Heart left ventricle (tissue), 16 donors: ENCODE measurements at regions not wholly inside any gene's neighbourhood (a gene's known extent, or its start where the extent isn't known, plus 50 kb on each side); places are given as distances from the start of the nearest gene placed in this dataset.
"Not testable (repeated sequence)": the region's sequence is repeated elsewhere in the genome, so short reads cannot be mapped to it uniquely, and the experiment has no call there.

Source experiments
- ATAC-seq, 4 donors: fragments of 200-7000 bp; cut with Tn5 transposase; one replicate each; pipeline ENCODE4 v1.9.1; 2020 to 2022; ENCODE audit warnings: moderate library complexity in 4 of 4, mild to moderate bottlenecking in 3 of 4, moderate number of reproducible peaks in 1 of 4
- DNase-seq, 5 donors: peaks; one replicate each; pipeline ENCODE4 v3.0.0-alpha.2; 2020
- H3K27ac ChIP-seq, 12 donors: fragments of 200-600 bp; sonication (generic) in 4 of 12; one replicate each; pipeline versions ENCODE4 v1.5.0 to v1.8.0; 2016 to 2022; ENCODE audit warnings: mild to moderate bottlenecking in 2 of 12
- H3K27me3 ChIP-seq, 9 donors: fragments of 200-600 bp; sonication (generic) in 2 of 9; one replicate each; pipeline versions ENCODE4 v1.5.1 to v1.8.0; 2016 to 2022; ENCODE audit warnings: mild to moderate bottlenecking in 3 of 9
- H3K36me3 ChIP-seq, 9 donors: fragments of 200-600 bp; sonication (generic) in 2 of 9; one replicate each; pipeline versions ENCODE4 v1.5.0 to v1.8.0; 2018 to 2022; ENCODE audit warnings: mild to moderate bottlenecking in 2 of 9
- H3K4me1 ChIP-seq, 12 donors: fragments of 200-600 bp; sonication (generic) in 4 of 12; one replicate each; pipeline versions ENCODE4 v1.5.0 to v1.8.0; 2016 to 2022; ENCODE audit warnings: mild to moderate bottlenecking in 3 of 12
- H3K4me3 ChIP-seq, 12 donors: fragments of 200-600 bp; sonication (generic) in 4 of 12; one replicate each; pipeline versions ENCODE4 v1.5.0 to v1.8.0; 2017 to 2022; ENCODE audit warnings: mild to moderate bottlenecking in 9 of 12, moderate library complexity in 4 of 12
- H3K9me3 ChIP-seq, 12 donors: fragments of 200-600 bp; sonication (generic) in 4 of 12; one replicate each; pipeline versions ENCODE4 v1.5.0 to v1.8.0; 2016 to 2022; ENCODE audit warnings: mild to moderate bottlenecking in 1 of 12
- WGBS, 4 donors: extraction: QIAGEN DNeasy Blood & Tissue Kit in 2 of 4; methylation state at CpG; one replicate each; pipeline versions ENCODE4 v1.1.5 to v1.1.7; 2013 to 2018; 5-methylcytosine and 5-hydroxymethylcytosine counted together
- intact Hi-C, 10 donors: fragments of 100-400 bp; cut with DNase I; formaldehyde crosslinking; loops; one replicate each; pipeline versions ENCODE4 v1.11.1 to v1.14.2; 2022
- donor health status: ischemic (EF 13 %, LVEDD 7.1; RV severe dilation, severe dysfunction).
- donor health status: healthy with polysubstance abuse.
- donor health status: DM: no; HTN: yes; CAD: no.
- donor health status: DM: no; HTN: no; CAD: no.
- donor health status: ischemic (EF 25% LVEDD 6.9; RV normal size, moderate dysfunction).
- donor health status: ischemic (EF 25% LVEDD 5.7; RV mildly dilated, moderate dysfunction).
- donor health status: healthy.
- donor health status: DM: yes; HTN: yes; CAD: no.
- donor health status: ischemic (EF 35%, LVEDD 5.7; RV mildly dilated, moderate dysfunction).
- donor health status: nonischemic (EF 11% LVEDD 7.7; RV severe dilation, severe dysfunction).
- donor health status: DM: yes; HTN: yes; CAD: no.
- donor health status: PGD.
- donor health status: ischemic (EF 29% LVEDD 5.4; RV normal size, mild dysfunction).
- donor health status: nonischemic (EF 23%, LVEDD 6.1; RV moderate dilation, normal function).

DNA sequence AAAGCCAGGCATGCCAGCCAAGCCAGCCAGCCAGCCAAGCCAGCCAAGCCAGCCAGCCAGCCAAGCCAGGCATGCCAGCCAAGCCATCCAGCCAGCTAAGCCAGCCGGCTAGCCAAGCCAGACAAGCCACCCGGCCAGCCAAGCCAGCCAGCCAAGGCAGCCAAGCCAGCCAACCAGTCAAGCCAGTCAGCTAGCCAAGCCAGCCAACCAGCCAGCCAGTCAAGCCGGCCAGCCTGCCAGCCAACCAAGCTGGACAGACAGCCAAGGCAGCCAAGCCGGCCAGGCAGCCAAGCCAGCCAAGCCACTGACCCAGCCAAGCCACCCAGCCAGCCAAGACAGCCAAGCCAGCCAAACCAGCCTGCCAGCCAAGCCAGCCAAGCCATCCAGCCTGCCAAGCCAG, 326.9 kb upstream of the PLGLB2 start:
- intact Hi-C loops, H3K9me3 ChIP-seq, H3K27me3 ChIP-seq, H3K36me3 ChIP-seq, DNase-seq, H3K27ac ChIP-seq, ATAC-seq, H3K4me1 ChIP-seq, H3K4me3 ChIP-seq: not testable (repeated sequence)
- WGBS, 4 donors = 94 to 95% methylated on average over 4 of the region's 4 CpGs; no CpG with 5 or more reads in 2 of the 4 donors

DNA sequence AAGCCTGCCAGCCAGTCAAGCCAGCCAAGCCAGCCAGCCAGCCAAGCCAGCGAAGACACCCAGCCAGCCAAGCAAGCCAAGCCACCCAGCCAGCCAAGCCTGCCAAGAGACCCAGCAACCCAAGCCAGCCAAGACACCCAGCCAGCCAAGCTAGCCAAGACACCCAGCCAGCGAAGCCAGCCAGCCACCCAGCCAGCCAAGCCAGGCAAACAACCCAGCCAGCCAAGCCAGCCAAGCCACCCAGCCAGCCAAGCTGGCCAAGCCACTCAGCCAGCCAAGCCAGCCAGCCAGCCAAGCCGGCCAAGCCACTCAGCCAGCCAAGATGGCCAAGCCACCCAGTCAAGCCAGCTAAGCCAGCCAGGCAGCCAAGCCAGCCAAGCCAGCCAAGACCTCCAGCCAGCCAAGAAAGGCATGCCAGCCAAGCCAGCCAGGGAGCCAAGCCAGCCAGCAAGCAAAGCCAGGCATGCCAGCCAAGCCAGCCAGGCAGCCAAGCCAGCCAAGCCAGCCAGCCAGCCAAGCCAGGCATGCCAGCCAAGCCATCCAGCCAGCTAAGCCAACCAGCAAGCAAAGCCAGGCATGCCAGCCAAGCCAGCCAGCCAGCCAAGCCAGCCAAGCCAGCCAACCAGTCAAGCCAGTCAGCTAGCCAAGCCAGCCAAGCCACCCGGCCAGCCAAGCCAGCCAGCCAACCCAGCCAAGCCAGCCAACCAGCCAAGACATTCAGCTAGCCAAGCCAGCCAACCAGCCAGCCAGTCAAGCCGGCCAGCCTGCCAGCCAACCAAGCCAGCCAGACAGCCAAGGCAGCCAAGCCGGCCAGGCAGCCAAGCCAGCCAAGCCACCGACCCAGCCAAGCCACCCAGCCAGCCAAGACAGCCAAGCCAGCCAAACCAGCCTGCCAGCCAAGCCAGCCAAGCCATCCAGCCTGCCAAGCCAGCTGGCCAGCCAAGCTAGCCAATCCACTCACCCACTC, 323.8 kb upstream of the PLGLB2 start:
- ATAC-seq, H3K4me3 ChIP-seq, DNase-seq, intact Hi-C loops, H3K9me3 ChIP-seq, H3K27me3 ChIP-seq, H3K27ac ChIP-seq, H3K36me3 ChIP-seq, H3K4me1 ChIP-seq: not testable (repeated sequence)
- WGBS, 4 donors = 79 to 90% (median 84%) methylated on average over 5 to 6 of the region's 7 CpGs

- H3K9me3 ChIP-seq, H3K27me3 ChIP-seq, ATAC-seq, DNase-seq, H3K4me3 ChIP-seq, intact Hi-C loops, H3K36me3 ChIP-seq, H3K4me1 ChIP-seq, H3K27ac ChIP-seq: not testable (repeated sequence)
- WGBS, 4 donors = 100% methylated on average over 1 of the region's 1 CpG; no CpG with 5 or more reads in 3 of the 4 donors
Observed at GRCh38 chr2:87424763-87425154, 323.1 kb upstream of the PLGLB2 start.

DNA sequence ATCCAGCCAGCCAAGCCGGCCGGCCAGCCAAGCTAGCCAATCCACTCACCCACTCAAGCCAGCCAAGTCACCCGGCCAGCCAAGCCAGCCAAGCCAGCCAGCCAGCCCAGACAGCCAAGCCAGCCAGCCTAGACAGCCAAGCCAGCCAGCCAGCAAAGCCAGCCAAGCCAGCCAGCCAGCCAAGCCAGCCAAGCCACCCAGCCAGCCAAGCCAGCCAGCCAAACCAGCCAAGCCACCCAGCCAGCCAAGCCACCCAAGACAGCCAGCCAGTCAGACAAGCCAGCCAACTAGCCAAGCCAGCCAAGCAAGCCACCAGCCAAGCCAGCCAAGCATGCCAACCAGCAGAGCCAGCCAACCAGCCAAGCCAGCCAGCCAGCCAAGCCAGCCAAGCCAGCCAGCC, 322.7 kb upstream of the PLGLB2 start:
- 44 to 89% (median 67%) methylated on average over 3 of the region's 3 CpGs for WGBS, 4 donors
- H3K36me3 ChIP-seq, intact Hi-C loops, DNase-seq, ATAC-seq, H3K4me1 ChIP-seq, H3K4me3 ChIP-seq, H3K9me3 ChIP-seq, H3K27ac ChIP-seq, H3K27me3 ChIP-seq: not testable (repeated sequence)

DNA sequence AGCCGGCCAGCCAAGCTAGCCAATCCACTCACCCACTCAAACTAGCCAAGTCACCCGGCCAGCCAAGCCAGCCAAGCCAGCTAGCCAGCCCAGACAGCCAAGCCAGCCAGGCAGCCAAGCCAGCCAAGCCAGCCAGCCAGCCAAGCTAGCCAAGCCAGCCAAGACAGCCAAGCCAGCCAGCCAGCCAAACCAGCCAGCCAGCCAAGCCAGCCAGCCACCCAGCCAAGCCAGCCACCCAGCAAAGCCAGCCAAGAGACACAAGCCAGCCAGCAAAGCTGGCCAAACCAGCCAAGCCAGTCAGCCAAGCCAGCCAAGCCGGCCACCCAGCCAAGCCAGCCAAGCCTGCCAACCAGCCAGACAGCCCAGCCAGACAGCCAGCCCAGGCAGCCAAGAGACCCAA, 322.2 kb upstream of the PLGLB2 start:
- H3K4me1 ChIP-seq, DNase-seq, H3K27ac ChIP-seq, ATAC-seq, H3K27me3 ChIP-seq, H3K9me3 ChIP-seq, H3K4me3 ChIP-seq, intact Hi-C loops, H3K36me3 ChIP-seq: not testable (repeated sequence)
- WGBS, 4 donors = 89 to 100% (median 99%) methylated on average over 1 to 3 of the region's 3 CpGs; no CpG with 5 or more reads in 1 of the 4 donors

DNA sequence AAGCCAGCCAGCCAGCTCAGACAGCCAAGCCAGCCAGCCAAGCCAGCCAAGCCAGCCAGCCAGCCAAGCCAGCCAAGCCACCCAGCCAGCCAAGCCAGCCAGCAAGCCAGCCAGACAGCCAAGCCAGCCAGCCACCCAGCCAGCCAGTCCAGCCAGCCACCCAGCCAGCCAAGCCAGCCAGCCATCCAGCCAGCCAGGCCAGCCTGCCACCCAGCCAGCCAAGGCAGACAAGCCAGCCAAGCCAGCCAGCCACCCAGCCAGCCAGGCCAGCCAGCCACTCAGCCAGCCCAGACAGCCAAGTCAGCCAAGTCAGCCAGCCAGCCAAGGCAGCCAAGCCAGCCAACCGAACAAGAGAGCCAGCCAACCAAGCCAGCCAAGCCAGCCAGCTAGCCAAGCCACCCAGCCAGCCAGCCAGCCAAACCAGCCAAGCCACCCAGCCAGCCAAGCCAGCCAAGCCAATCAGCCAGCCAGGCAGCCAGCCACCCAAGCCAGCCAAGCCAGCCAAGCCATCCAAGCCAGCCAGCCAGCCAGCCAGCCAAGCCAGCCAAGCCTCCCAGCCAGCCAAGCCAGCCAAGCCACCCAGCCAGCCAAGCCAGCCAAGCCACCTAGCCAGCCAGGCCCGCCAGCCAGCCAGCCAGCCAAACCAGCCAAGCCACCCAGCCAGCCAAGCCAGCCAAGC, 319.3 kb upstream of the PLGLB2 start:
- H3K36me3 ChIP-seq, intact Hi-C loops, H3K27me3 ChIP-seq, ATAC-seq, H3K9me3 ChIP-seq, H3K4me3 ChIP-seq, H3K4me1 ChIP-seq, H3K27ac ChIP-seq: not testable (repeated sequence)
- 82 to 92% (median 87%) methylated on average over 2 of the region's 2 CpGs; no CpG with 5 or more reads in 1 of the 4 donors for WGBS, 4 donors
- peak in 2 of 5 donors; percentile 25 to 60 for DNase-seq

DNA sequence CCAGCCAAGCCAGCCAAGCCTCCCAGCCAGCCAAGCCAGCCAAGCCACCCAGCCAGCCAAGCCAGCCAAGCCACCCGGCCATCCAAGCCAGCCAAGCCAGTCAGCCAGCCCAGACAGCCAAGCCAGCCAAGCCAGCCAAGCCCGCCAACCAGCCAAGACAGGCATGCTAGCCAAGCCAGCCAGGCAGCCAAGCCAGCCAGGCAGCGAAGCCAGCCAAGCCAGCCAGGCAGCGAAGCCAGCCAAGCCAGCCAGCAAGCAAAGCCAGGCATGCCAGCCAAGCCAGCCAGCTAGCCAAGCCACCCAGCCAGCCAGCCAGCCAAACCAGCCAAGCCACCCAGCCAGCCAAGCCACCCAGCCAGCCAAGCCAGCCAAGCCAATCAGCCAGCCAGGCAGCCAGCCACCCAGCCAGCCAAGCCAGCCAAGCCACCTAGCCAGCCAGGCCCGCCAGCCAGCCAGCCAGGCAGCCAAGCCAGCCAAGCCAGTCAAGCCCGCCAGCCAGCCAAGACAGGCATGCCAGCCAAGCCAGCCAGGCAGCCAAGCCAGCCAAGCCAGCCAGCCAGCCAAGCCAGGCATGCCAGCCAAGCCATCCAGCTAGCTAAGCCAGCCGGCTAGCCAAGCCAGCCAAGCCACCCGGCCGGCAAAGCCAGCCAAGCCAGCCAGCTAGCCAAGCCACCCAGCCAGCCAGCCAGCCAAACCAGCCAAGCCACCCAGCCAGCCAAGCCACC, 318.5 kb upstream of the PLGLB2 start:
- H3K4me1 ChIP-seq, H3K27ac ChIP-seq, DNase-seq, ATAC-seq, intact Hi-C loops, H3K9me3 ChIP-seq, H3K4me3 ChIP-seq, H3K27me3 ChIP-seq, H3K36me3 ChIP-seq: not testable (repeated sequence)
- WGBS, 4 donors = 68 to 93% (median 80%) methylated on average over 3 to 8 of the region's 9 CpGs

DNA sequence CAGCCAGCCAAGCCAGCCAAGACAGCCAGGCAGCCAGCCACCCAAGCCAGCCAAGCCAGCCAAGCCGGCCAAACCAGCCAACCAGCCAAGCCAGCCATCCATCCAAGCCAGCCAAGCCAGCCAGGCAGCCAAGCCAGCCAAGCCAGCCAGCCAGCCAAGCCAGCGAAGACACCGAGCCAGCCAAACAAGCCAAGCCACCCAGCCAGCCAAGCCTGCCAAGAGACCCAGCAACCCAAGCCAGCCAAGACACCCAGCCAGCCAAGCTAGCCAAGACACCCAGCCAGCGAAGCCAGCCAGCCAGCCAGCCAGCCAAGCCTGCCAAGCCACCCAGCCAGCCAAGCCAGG, 318.0 kb upstream of the PLGLB2 start:
- H3K4me1 ChIP-seq, ATAC-seq, DNase-seq, H3K9me3 ChIP-seq, H3K27ac ChIP-seq, H3K4me3 ChIP-seq, H3K36me3 ChIP-seq, H3K27me3 ChIP-seq, intact Hi-C loops: not testable (repeated sequence)
- WGBS, 4 donors = 80 to 100% (median 95%) methylated on average over 2 to 3 of the region's 4 CpGs

- H3K27me3 ChIP-seq, H3K4me3 ChIP-seq, H3K36me3 ChIP-seq, ATAC-seq, intact Hi-C loops, H3K4me1 ChIP-seq, DNase-seq, H3K9me3 ChIP-seq, H3K27ac ChIP-seq: not testable (repeated sequence)
- 50 to 60% methylated on average over 1 to 2 of the region's 2 CpGs; no CpG with 5 or more reads in 2 of the 4 donors for WGBS, 4 donors
Observed at GRCh38 chr2:87431051-87431450, 316.8 kb upstream of the PLGLB2 start.

DNA sequence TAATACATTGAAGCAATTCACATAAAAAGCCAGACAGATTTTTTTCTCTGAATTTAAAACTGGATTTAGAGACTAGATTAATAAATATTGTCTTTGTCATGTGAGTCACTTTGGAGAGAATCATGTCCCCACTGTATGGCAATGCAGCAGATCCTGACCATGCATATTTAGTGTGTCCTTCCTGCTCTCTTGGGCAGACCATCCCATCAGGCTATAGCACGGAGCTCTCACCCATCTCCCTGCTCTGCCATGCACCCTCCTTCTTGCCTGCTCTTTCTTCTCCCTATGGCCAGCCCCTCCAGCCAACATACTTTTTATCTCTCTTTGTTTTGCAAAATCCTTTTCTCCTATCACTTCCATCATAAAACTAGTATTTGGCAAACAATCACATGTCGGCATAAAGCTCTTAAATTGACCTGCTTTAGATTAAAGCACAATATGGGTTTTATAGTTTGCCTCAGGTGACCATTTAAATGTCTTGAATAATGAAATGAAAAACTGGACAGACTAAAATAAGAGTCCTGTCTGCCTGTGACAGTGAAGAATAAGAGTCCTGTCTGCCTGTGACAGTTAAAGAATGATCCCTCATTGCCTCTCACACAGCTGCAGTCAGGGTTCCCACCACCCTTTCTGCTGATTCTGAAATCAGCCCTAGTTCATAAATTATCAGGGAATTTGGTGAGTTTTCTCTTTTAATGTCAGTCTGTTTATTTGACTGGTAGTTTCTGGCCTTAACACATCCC, 315.0 kb upstream of the PLGLB2 start:
- intact Hi-C loops, H3K36me3 ChIP-seq, H3K27me3 ChIP-seq, DNase-seq, ATAC-seq, H3K9me3 ChIP-seq, H3K27ac ChIP-seq, H3K4me1 ChIP-seq, H3K4me3 ChIP-seq: not testable (repeated sequence)
- 71 to 93% (median 82%) methylated on average over 1 of the region's 2 CpGs for WGBS, 4 donors
